ENCODE measurements at regions not wholly inside any gene's neighbourhood (a gene's known extent, or its start where the extent isn't known, plus 50 kb on each side); places are given as distances from the start of the nearest gene placed in this dataset.

DNA sequence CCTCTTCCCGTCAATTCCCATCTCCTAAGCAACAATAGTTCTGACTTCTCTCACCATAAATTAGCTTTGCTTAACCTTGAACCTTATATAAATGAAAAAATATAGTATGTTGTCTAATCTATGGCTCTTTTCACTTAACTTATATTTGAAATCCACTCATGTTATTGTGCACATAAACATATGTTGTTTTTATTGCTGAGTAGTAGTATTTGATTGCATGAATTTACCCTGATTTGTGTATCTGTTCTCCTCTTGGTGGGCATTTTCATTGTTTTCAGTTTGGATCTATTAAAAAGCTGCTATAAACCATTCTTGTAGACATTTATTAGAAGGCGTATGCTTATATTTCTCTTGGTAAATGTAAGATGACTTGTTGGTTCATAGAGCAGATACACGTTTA is 874.3 kb upstream of the ZEB2 start:
- TF ChIP-seq, protein P1, sequence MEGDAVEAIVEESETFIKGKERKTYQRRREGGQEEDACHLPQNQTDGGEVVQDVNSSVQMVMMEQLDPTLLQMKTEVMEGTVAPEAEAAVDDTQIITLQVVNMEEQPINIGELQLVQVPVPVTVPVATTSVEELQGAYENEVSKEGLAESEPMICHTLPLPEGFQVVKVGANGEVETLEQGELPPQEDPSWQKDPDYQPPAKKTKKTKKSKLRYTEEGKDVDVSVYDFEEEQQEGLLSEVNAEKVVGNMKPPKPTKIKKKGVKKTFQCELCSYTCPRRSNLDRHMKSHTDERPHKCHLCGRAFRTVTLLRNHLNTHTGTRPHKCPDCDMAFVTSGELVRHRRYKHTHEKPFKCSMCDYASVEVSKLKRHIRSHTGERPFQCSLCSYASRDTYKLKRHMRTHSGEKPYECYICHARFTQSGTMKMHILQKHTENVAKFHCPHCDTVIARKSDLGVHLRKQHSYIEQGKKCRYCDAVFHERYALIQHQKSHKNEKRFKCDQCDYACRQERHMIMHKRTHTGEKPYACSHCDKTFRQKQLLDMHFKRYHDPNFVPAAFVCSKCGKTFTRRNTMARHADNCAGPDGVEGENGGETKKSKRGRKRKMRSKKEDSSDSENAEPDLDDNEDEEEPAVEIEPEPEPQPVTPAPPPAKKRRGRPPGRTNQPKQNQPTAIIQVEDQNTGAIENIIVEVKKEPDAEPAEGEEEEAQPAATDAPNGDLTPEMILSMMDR (IDR thresholded peaks at IDR 0.05), result no peak
- TF ChIP-seq POLR2A (IDR thresholded peaks at IDR 0.05), result no peak

All from testis (tissue), 2 donors.